Right lobe of liver (tissue), 4 donors: ENCODE measurements at regions not wholly inside any gene's neighbourhood (a gene's known extent, or its start where the extent isn't known, plus 50 kb on each side); places are given as distances from the start of the nearest gene placed in this dataset.

Source experiments
- CTCF ChIP-seq, 4 donors: fragments of 200-600 bp in 3 of 4; fragments of 450-650 bp in 1 of 4; IDR thresholded peaks; one replicate each; pipeline versions ENCODE4 v1.5.1 to v1.8.0; 2016 to 2022; ENCODE audit warnings: antibody characterized with exemption in 4 of 4, mild to moderate bottlenecking in 2 of 4
- POLR2A ChIP-seq: fragments of 450-650 bp; IDR thresholded peaks from one replicate; pipeline ENCODE4 v1.6.1; 2017; ENCODE audit warnings: antibody characterized with exemption, mild to moderate bottlenecking
- donor health status: DM: no; HTN: no; CAD: no.
- donor health status: DM: no; HTN: no; CAD: no.
- donor health status: DM: no; HTN: yes; CAD: no.

GRCh38 chr5:68647743-68648142 is 432.2 kb downstream of the PIK3R1 start:
- TF ChIP-seq POLR2A (no peak), CTCF (IDR thresholded peaks at IDR 0.05) (no peak)
